ENCODE measurements at regions not wholly inside any gene's neighbourhood (a gene's known extent, or its start where the extent isn't known, plus 50 kb on each side); places are given as distances from the start of the nearest gene placed in this dataset.
"Not testable (repeated sequence)": the region's sequence is repeated elsewhere in the genome, so short reads cannot be mapped to it uniquely, and the experiment has no call there.

DNA sequence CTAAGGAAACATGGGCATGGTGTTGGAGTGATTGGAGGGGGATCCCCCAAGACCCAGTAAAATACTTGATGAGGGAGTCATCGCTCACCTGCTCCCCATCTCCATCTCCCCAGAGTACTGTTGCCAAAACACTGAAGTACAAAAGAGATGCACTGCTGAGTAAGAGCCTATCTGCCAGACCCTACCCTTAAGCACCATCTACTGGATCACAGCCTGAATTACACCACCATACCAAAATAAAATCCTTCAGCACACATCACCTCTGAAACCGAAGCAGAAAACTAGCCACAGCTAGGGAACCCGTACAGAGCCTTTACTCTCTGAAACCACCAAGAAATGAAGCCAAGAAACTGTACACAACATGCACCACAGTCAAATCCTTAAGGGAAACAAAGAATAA lies 466.3 kb upstream of the ACTRT1 start:
- Mint-ChIP-seq H3K36me3 (no peaks in the 10 kb centered on the region), H3K4me1 (no peaks in the 10 kb centered on the region), H3K27me3 (no peaks in the 10 kb centered on the region), H3K4me3 (no peak overlapping the region), H3K9me3 (no peaks in the 10 kb centered on the region), H3K27ac (no peak overlapping the region)
- DNase-seq = no peak
- CTCF ChIA-PET = no interaction called here

DNA sequence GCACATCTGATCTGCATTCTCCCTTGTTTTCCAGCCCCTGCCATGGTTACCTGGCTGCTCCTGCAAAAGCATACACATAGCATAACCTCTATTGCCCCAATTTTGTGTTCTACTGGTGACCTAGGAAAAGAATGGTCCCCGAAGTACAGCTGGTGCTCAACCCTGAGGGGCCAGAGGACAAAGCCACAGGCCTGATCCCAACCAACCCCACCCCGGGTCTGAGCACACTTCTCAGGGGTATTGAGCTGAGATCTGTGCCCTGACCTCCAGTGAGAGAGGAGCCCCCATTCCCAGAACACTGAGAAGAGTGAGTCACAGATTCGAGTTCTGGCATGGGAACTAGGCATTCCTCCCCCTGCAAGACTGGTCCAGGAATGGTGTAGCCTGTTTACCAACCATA lies 465.5 kb upstream of the ACTRT1 start:
- H3K4me3 Mint-ChIP-seq = no peak overlapping the region
- no peaks in the 10 kb centered on the region for H3K9me3 Mint-ChIP-seq
- DNase-seq = no peak
- CTCF ChIA-PET = no interaction called here
- H3K27me3 Mint-ChIP-seq = no peaks in the 10 kb centered on the region
- no peaks in the 10 kb centered on the region for H3K36me3 Mint-ChIP-seq
- no peak overlapping the region for H3K27ac Mint-ChIP-seq
- H3K4me1 Mint-ChIP-seq = no peaks in the 10 kb centered on the region

DNA sequence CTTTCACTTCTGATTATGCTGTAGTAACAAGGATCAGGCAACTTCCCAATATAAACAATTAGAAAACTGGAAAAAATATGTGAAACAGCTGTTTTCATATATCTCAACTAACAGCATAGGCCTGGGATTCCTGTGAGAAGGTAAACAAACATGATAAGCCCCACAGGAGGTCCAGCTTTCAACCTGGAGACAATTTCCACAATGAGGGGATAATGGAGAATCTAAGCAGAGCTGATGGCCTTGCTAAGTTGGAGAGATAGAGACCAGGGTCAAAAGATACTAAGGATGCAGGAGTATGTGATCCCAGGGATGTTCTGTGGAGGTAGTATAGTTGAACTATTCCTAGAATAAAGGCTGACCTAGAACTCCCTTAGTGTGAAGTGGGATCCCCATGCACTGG lies 452.3 kb upstream of the ACTRT1 start:
- Mint-ChIP-seq H3K9me3 (no peaks in the 10 kb centered on the region), H3K4me1 (no peaks in the 10 kb centered on the region), H3K36me3 (no peaks in the 10 kb centered on the region), H3K27me3 (no peaks in the 10 kb centered on the region), H3K4me3 (no peak overlapping the region), H3K27ac (no peak overlapping the region)
- CTCF ChIA-PET = no interaction called here
- no peak for DNase-seq

DNA sequence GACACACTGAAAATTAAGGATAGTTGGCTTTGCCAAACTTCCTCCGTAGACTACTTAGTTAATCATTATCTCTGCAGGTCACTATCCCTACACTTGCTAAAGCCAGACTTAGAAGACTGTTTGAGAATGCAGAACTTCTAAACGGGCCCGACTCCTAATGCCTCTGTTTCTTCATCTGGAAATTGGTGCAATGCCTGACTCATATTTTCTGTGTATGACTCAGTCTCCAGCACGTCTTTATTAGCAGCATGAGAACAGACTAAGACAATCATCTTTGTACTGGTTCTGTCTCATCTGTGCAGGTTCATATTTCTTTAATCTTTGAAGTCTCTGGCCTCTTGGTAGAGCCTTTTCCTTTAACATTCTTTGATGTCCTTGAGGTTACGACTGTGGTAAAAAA lies 411.9 kb upstream of the ACTRT1 start:
- CTCF ChIA-PET = no interaction called here
- no peaks in the 10 kb centered on the region for H3K4me1 Mint-ChIP-seq
- no peaks in the 10 kb centered on the region for H3K9me3 Mint-ChIP-seq
- no peak overlapping the region for H3K27ac Mint-ChIP-seq
- DNase-seq = no peak
- H3K4me3 Mint-ChIP-seq = no peak overlapping the region
- no peaks in the 10 kb centered on the region for H3K36me3 Mint-ChIP-seq
- no peaks in the 10 kb centered on the region for H3K27me3 Mint-ChIP-seq

DNA sequence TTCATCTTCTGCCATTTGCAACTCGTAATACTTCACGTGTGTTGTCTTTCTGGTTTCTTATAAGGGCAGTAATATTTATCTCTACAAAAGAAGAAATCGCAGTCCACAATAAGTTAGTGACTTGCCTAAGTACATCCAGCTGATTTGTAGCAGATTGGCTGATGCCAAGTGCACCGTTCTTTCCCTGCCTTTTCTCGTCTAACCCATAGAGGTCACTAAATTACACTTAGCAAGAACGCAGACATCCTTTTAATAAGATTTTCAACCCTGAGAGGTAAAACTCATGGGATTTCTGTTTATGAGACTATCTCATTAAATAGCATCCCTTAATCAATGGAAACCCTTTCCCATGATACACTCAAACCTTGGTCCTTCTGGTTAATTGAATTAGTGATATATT lies 408.6 kb upstream of the ACTRT1 start:
- no peaks in the 10 kb centered on the region for H3K9me3 Mint-ChIP-seq
- H3K4me1 Mint-ChIP-seq = no peaks in the 10 kb centered on the region
- no peak overlapping the region for H3K27ac Mint-ChIP-seq
- H3K27me3 Mint-ChIP-seq = no peaks in the 10 kb centered on the region
- CTCF ChIA-PET = interaction anchor here (0.6 kb wide), 1 partner anchor 289 kb away, joined by 3 read pairs; no protein-coding TSS in a partner anchor
- no peak for DNase-seq
- no peak overlapping the region for H3K4me3 Mint-ChIP-seq
- H3K36me3 Mint-ChIP-seq = no peaks in the 10 kb centered on the region

DNA sequence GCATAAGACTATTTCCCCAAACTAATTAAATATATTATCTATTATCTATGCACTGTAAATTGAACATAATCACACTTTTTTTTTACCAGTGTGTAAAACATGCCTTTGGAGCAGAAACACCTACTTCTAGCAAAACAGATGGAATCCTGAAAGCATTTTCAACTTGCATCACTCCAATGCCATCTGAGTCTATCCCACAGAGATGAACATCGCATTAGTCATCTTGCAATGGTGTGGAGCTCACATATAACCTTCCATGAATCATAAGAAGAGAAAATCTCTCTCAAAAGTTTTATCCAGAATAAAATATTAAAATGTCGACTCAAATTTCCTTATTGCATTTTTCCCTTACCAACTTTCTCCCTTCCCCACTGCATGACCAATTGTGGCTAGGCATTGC lies 406.7 kb upstream of the ACTRT1 start:
- Mint-ChIP-seq H3K9me3 (peaks cover 8% of the 10 kb centered on the region), H3K4me1 (no peaks in the 10 kb centered on the region), H3K4me3 (no peak overlapping the region), H3K36me3 (no peaks in the 10 kb centered on the region), H3K27ac (no peak overlapping the region), H3K27me3 (no peaks in the 10 kb centered on the region)
- DNase-seq = no peak
- CTCF ChIA-PET = no interaction called here

DNA sequence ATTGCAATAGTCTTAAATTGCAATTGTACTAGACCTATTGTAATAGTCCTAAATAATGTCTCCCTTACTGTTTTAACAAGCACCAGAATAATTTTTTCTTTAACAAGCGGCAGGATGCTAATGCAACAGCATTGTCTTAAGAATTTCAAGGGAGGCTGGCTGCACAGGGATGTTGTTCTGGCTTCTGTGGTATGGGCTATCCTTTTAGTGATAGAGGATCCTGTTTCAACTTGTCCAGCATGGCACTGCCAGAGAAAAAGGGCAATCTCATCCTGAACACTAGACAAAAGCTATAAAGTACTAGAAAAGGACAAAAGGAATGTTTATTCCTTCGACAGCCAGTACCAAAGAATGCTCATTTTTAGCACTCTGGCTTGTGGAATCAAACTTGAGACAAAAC lies 405.5 kb upstream of the ACTRT1 start:
- Mint-ChIP-seq H3K27me3 (no peaks in the 10 kb centered on the region), H3K9me3 (peaks cover 8% of the 10 kb centered on the region), H3K4me3 (no peak overlapping the region), H3K36me3 (no peaks in the 10 kb centered on the region), H3K4me1 (no peaks in the 10 kb centered on the region), H3K27ac (no peak overlapping the region)
- no peak for DNase-seq
- CTCF ChIA-PET = no interaction called here

DNA sequence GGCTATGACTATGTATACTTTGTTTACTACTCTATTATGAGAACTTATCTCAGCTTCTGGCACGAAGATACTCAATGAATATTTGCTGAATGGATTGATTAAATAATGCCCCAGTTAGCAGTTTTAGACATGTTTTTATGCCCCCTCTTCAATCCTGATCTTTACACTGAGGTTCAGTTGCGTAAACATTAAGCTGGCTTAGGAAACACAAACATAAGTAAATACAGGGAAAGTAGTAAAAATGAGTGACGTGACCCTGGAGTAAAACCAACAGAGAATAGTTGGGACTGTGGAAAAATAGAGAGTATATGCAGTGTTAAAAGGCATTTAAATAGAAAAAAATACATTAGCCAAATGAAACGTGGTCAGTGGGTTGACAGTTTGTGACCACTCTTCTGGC lies 387.0 kb upstream of the ACTRT1 start:
- Mint-ChIP-seq H3K9me3 (no peaks in the 10 kb centered on the region), H3K27me3 (no peaks in the 10 kb centered on the region), H3K36me3 (no peaks in the 10 kb centered on the region), H3K27ac (no peak overlapping the region), H3K4me3 (no peak overlapping the region), H3K4me1 (no peaks in the 10 kb centered on the region)
- DNase-seq = no peak
- CTCF ChIA-PET = no interaction called here

DNA sequence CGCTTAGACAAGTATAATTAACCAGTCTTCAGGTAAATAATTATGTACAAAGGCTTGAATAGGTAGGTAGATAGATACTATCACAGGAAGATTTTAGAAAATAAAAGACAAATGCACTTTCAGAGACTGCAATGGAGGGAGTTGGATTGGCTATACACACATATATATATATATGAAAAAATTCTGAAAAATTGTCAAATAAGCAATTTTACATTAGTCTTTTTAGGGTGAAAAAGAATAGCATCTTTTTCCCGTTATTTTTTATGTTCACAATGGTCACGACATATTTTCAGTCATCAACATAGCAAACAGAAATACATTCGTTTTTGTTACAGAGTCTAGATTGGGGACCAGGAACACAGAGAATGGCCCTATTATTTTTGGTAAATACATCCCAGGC lies 385.9 kb upstream of the ACTRT1 start:
- Mint-ChIP-seq H3K36me3 (no peaks in the 10 kb centered on the region), H3K27ac (no peak overlapping the region), H3K9me3 (no peaks in the 10 kb centered on the region), H3K4me3 (no peak overlapping the region), H3K27me3 (no peaks in the 10 kb centered on the region), H3K4me1 (no peaks in the 10 kb centered on the region)
- CTCF ChIA-PET = no interaction called here
- DNase-seq = no peak

DNA sequence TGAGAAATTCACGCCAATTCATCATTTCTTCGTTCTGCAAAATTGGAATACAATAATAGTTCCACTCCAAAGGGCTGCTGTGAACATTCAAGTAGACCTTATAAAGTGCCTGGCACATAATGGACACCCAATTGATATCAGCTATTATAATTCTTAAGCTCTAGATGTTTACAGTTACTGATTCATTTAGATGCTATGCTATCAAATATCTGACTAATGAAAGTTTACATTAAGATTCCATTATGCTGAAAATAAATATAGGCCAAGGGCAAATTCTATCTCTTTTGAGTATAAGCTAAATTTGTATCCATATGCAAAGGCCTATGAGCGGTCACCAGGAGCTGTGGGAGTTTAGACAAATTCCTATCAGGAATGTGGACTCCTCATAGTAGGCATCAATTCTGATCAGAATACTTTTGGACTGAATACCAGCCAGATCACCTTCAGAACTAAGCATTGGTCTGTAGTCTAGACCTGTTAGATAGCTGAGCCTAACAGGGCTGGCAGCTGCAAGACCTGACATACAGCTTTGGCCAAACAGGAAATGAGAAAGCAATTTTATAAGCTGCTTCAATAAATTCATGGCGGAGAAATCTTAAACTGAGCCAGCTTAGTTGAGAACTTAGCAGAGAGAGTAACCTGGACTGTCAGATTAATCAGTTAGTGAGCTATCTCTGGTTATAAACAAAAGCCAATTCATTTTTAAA lies 384.3 kb upstream of the ACTRT1 start:
- DNase-seq = no peak
- H3K27me3 Mint-ChIP-seq = no peaks in the 10 kb centered on the region
- no peak overlapping the region for H3K27ac Mint-ChIP-seq
- CTCF ChIA-PET = no interaction called here
- H3K4me3 Mint-ChIP-seq = no peak overlapping the region
- H3K4me1 Mint-ChIP-seq = no peaks in the 10 kb centered on the region
- H3K9me3 Mint-ChIP-seq = no peaks in the 10 kb centered on the region
- no peaks in the 10 kb centered on the region for H3K36me3 Mint-ChIP-seq

DNA sequence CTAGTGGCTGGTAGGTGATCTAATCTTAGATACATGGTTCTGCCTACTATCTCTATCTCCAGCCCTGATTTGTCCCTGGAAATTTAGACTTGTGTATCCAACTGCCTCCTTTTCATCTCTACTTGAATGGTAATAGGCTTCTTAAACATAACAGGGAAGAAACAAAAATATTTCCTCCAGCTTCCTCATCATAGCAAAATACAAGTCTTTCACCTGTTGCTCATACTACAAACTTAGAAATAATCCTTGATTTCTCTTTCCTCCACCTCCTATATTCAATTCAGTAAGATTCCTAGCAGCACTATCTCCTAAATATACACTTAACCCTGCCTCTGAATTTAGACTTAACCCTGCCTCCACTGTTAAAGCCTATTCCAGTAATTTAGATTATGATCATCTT lies 373.3 kb upstream of the ACTRT1 start:
- Mint-ChIP-seq H3K36me3 (no peaks in the 10 kb centered on the region), H3K9me3 (no peaks in the 10 kb centered on the region), H3K4me3 (no peak overlapping the region), H3K27ac (no peak overlapping the region), H3K4me1 (no peaks in the 10 kb centered on the region), H3K27me3 (no peaks in the 10 kb centered on the region)
- CTCF ChIA-PET = no interaction called here
- DNase-seq = no peak

DNA sequence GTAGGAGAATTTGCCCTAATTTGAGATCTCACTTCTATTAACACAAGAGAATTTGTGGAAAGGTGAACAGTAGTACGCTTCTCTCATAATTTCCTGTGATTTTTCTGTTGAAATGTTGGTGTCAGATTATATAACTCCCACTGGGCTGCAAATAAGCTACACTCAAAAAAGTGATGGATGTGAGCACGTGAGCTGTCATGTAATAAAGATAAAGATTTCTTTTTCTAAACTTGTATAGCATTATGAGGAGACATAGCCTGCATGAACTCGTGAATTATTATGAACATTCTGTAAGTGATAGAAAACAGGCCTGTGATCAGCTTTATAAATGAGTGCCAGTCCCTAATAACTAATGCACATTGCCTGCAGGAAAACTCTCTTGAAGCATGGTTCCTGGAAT lies 356.6 kb upstream of the ACTRT1 start:
- Mint-ChIP-seq H3K4me3 (no peak overlapping the region), H3K4me1 (no peaks in the 10 kb centered on the region), H3K9me3 (no peaks in the 10 kb centered on the region), H3K27ac (no peak overlapping the region), H3K36me3 (no peaks in the 10 kb centered on the region), H3K27me3 (no peaks in the 10 kb centered on the region)
- no peak for DNase-seq
- CTCF ChIA-PET = no interaction called here

DNA sequence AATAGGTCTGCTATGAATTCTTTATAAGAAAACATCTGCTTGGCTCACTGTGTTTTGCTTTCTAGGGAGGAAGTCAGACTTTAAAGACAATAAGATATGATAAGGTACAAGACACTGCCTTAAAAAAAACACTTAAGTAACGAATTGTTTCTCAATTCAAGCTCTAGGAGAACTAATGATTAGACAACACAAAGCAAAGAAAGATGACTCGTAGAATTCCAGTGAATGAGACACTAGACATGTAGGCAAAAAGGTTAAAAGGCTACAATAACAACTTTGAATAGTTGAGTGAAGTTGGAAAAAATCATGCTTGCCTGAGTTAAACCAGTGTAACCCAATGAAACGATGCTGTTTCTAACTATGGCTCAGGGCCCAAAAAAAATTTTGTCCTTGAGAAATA lies 344.4 kb upstream of the ACTRT1 start:
- CTCF ChIA-PET = no interaction called here
- no peaks in the 10 kb centered on the region for H3K27me3 Mint-ChIP-seq
- H3K4me3 Mint-ChIP-seq = no peak overlapping the region
- H3K36me3 Mint-ChIP-seq = no peaks in the 10 kb centered on the region
- H3K27ac Mint-ChIP-seq = no peak overlapping the region
- no peak for DNase-seq
- H3K9me3 Mint-ChIP-seq = no peaks in the 10 kb centered on the region
- H3K4me1 Mint-ChIP-seq = no peaks in the 10 kb centered on the region

DNA sequence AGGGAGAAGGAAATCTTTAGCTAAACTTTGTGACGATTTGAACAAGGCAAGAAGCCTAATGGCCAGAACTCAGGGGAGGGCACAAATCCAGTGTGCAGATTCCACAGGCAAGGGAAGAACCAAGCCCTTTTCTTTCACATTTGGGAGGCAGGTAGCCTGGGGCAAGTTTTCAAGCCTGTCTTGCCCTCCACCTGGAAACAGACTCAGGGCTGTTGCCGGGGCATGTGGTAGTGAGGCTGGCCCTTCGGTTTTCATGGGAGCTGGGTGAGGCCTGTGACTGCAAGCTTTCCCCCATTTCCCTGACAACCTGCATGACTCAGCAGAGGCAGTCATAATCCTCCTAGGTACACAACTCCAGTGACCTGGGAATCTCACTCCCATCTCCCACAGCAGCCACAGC lies 331.6 kb upstream of the ACTRT1 start:
- H3K27me3 Mint-ChIP-seq, H3K4me1 Mint-ChIP-seq, DNase-seq, H3K4me3 Mint-ChIP-seq, CTCF ChIA-PET, H3K27ac Mint-ChIP-seq, H3K36me3 Mint-ChIP-seq, H3K9me3 Mint-ChIP-seq: not testable (repeated sequence)

DNA sequence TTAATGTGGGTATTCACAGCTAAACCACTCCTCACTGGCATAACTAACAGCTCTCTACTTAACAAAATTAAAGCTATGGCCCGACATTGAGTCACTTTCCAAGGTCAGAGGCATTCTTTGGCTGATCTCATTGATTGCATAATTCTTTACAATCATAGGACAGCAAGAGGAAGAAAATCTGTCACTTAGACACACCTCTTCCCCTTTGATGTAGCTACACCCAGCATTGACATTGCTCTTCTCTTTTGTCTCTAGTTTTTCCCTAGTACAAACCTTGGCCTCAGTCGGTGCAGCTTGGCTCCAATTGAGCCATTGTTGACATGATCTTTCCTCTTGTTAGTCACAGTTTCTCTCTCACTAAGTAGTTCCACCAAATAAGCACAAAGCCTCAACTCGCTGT lies 313.3 kb upstream of the ACTRT1 start:
- H3K4me1 Mint-ChIP-seq = no peaks in the 10 kb centered on the region
- H3K27me3 Mint-ChIP-seq = no peaks in the 10 kb centered on the region
- CTCF ChIA-PET = no interaction called here
- no peak for DNase-seq
- no peaks in the 10 kb centered on the region for H3K9me3 Mint-ChIP-seq
- no peak overlapping the region for H3K4me3 Mint-ChIP-seq
- no peak overlapping the region for H3K27ac Mint-ChIP-seq
- H3K36me3 Mint-ChIP-seq = no peaks in the 10 kb centered on the region

DNA sequence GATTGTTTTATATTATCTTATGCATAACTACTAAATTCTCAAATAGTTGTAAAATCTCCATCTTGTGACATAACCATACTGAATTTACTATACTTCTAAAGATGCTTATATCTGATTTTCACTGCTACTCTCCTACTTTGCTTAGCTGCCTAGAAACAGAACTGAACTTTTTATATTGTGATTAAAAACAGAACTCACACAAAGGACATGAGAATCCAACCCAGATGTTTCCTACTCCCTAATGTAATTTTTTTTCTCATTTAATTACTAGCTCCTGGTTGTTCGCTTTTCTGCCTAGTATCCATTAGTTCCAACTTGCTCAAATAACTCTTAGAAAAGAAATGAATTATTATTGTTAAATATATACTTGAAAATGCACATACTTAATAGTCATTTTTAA lies 283.5 kb upstream of the ACTRT1 start:
- no peaks in the 10 kb centered on the region for H3K36me3 Mint-ChIP-seq
- H3K4me1 Mint-ChIP-seq = no peaks in the 10 kb centered on the region
- CTCF ChIA-PET = no interaction called here
- no peak overlapping the region for H3K4me3 Mint-ChIP-seq
- no peaks in the 10 kb centered on the region for H3K27me3 Mint-ChIP-seq
- no peak overlapping the region for H3K27ac Mint-ChIP-seq
- DNase-seq = no peak
- no peaks in the 10 kb centered on the region for H3K9me3 Mint-ChIP-seq

All from activated naive CD4-positive, alpha-beta T cell treated with anti-CD3 and anti-CD28 coated beads, Interleukin-2, amount 10 ng/mL, durations not matched to agents 7 days and 5 days (primary cell).